ENCODE measurements at regions not wholly inside any gene's neighbourhood (a gene's known extent, or its start where the extent isn't known, plus 50 kb on each side); places are given as distances from the start of the nearest gene placed in this dataset.

DNA sequence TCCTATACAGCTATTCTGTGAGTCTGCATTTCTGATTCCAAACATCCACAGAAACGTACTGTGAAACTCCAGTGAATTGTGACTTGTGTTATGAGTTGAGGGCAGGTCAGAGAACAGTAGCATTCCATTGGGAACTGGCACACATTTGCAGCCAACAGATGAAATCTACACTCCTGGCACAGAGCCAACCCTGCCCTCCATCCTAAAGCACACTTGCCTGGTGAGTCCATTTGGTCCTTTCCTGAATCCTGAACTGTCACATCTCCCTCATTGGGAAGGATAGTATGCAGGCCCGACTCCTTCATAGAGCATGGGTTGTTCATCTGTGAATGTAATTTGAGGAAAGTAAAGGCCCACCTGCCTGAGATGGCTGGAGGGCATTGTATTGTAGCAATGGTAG lies 314.3 kb upstream of the RASGRP1 start:
- ChIA-PET CTCF (no interaction called here), POLR2A (no interaction called here)
- Histone ChIP-seq H3K27me3 (ENCODE audit: insufficient read depth) (no peaks in the 10 kb centered on the region), H3K9me3 (no peaks in the 10 kb centered on the region), H4K20me1 (ENCODE audit: insufficient read depth) (no peaks in the 10 kb centered on the region), H3K36me3 (replicated peaks in 1 of 2; ENCODE audit: control insufficient read depth in 1 of 2, insufficient read depth in 2 of 2, low read length in 1 of 2) (no peaks in the 10 kb centered on the region), H3K9ac (no peak overlapping the region), H2AFZ (ENCODE audit: low read depth) (no peak overlapping the region), H3K4me2 (no peak overlapping the region), H3K4me1 (ENCODE audit: control insufficient read depth in 1 of 2, insufficient read depth in 2 of 2, low read depth in 1 of 2, low read length in 1 of 2) (peaks cover 23 to 40% of the 10 kb centered on the region in 2 experiments; a peak in 3 of 4 replicates), H3K79me2 (ENCODE audit: insufficient read depth) (no peaks in the 10 kb centered on the region), H3K9me2 (no peaks in the 10 kb centered on the region), H3K27ac (ENCODE audit: low read depth in 2 of 2, low read length in 1 of 2) (peak overlapping the region; percentile 71 to 92), H3F3A (replicated peaks; ENCODE audit: insufficient read depth) (peaks cover 16% of the 10 kb centered on the region), H3K4me3 (ENCODE audit: low read depth in 2 of 2, low read length in 1 of 2) (no peak overlapping the region)
- DNase-seq = no peak
- TF ChIP-seq, protein P1, sequence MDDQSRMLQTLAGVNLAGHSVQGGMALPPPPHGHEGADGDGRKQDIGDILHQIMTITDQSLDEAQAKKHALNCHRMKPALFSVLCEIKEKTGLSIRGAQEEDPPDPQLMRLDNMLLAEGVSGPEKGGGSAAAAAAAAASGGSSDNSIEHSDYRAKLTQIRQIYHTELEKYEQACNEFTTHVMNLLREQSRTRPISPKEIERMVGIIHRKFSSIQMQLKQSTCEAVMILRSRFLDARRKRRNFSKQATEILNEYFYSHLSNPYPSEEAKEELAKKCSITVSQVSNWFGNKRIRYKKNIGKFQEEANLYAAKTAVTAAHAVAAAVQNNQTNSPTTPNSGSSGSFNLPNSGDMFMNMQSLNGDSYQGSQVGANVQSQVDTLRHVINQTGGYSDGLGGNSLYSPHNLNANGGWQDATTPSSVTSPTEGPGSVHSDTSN (IDR thresholded peaks at IDR 0.05) = peak; percentile 25; the same call in 1 of the 2 replicates
- TF ChIP-seq, protein P2, sequence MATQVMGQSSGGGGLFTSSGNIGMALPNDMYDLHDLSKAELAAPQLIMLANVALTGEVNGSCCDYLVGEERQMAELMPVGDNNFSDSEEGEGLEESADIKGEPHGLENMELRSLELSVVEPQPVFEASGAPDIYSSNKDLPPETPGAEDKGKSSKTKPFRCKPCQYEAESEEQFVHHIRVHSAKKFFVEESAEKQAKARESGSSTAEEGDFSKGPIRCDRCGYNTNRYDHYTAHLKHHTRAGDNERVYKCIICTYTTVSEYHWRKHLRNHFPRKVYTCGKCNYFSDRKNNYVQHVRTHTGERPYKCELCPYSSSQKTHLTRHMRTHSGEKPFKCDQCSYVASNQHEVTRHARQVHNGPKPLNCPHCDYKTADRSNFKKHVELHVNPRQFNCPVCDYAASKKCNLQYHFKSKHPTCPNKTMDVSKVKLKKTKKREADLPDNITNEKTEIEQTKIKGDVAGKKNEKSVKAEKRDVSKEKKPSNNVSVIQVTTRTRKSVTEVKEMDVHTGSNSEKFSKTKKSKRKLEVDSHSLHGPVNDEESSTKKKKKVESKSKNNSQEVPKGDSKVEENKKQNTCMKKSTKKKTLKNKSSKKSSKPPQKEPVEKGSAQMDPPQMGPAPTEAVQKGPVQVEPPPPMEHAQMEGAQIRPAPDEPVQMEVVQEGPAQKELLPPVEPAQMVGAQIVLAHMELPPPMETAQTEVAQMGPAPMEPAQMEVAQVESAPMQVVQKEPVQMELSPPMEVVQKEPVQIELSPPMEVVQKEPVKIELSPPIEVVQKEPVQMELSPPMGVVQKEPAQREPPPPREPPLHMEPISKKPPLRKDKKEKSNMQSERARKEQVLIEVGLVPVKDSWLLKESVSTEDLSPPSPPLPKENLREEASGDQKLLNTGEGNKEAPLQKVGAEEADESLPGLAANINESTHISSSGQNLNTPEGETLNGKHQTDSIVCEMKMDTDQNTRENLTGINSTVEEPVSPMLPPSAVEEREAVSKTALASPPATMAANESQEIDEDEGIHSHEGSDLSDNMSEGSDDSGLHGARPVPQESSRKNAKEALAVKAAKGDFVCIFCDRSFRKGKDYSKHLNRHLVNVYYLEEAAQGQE (IDR thresholded peaks at IDR 0.05; ENCODE audit: low read depth, low read length) = no peak
- TF ChIP-seq, protein P3, sequence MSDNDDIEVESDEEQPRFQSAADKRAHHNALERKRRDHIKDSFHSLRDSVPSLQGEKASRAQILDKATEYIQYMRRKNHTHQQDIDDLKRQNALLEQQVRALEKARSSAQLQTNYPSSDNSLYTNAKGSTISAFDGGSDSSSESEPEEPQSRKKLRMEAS (IDR thresholded peaks at IDR 0.05; ENCODE audit: low read depth) = no peak
- TF ChIP-seq YY1 (IDR thresholded peaks at IDR 0.05; ENCODE audit: low read depth) (no peak), SMC3 (IDR thresholded peaks at IDR 0.05; ENCODE audit: low read depth, low read length) (no peak), NFIC (IDR thresholded peaks at IDR 0.05; ENCODE audit: borderline replicate concordance) (peak; percentile 94), RAD21 (IDR thresholded peaks at IDR 0.05; ENCODE audit: low read length) (peak; percentile 17; the same call in 1 of the 2 replicates), JUND (IDR thresholded peaks at IDR 0.05) (no peak), EP300 (IDR thresholded peaks at IDR 0.05; ENCODE audit: borderline replicate concordance in 1 of 2, low read depth in 1 of 2, low read length in 1 of 2) (peak in 1 of 2 experiments; percentile 14; a peak in 1 of 4 replicates), FOXM1 (IDR thresholded peaks at IDR 0.05; ENCODE audit: low read depth) (no peak), POLR2AphosphoS5 (IDR thresholded peaks at IDR 0.05; ENCODE audit: low read depth, low read length) (no peak), EZH2phosphoT487 (IDR thresholded peaks at IDR 0.05; ENCODE audit: borderline replicate concordance, low read depth) (no peak), FOSL2 (IDR thresholded peaks at IDR 0.05; ENCODE audit: borderline replicate concordance, low read depth) (no peak), TCF12 (IDR thresholded peaks at IDR 0.05) (peak; percentile 57; the same call in 1 of the 2 replicates), RCOR1 (IDR thresholded peaks at IDR 0.05; ENCODE audit: low read length) (peak; percentile 56; the same call in 1 of the 2 replicates)
- TF ChIP-seq, protein P4, sequence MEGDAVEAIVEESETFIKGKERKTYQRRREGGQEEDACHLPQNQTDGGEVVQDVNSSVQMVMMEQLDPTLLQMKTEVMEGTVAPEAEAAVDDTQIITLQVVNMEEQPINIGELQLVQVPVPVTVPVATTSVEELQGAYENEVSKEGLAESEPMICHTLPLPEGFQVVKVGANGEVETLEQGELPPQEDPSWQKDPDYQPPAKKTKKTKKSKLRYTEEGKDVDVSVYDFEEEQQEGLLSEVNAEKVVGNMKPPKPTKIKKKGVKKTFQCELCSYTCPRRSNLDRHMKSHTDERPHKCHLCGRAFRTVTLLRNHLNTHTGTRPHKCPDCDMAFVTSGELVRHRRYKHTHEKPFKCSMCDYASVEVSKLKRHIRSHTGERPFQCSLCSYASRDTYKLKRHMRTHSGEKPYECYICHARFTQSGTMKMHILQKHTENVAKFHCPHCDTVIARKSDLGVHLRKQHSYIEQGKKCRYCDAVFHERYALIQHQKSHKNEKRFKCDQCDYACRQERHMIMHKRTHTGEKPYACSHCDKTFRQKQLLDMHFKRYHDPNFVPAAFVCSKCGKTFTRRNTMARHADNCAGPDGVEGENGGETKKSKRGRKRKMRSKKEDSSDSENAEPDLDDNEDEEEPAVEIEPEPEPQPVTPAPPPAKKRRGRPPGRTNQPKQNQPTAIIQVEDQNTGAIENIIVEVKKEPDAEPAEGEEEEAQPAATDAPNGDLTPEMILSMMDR (IDR thresholded peaks at IDR 0.05) = no peak
- WGBS (ENCODE audit: low lambda C conversion rate) = 30% methylated on average over 2 of the region's 2 CpGs

Measured in SK-N-SH (cell line).